ENCODE measurements at regions not wholly inside any gene's neighbourhood (a gene's known extent, or its start where the extent isn't known, plus 50 kb on each side); places are given as distances from the start of the nearest gene placed in this dataset.
"Not testable (repeated sequence)": the region's sequence is repeated elsewhere in the genome, so short reads cannot be mapped to it uniquely, and the experiment has no call there.

GRCh38 chr2:89935436-89935835 is 1244.0 kb downstream of the RPIA start:
- not testable (repeated sequence) for H3K9me3 ChIP-seq (ENCODE audit: control insufficient read depth, insufficient read depth, low read length); H3K9ac ChIP-seq (ENCODE audit: low read depth, low read length); H3K4me1 ChIP-seq (ENCODE audit: insufficient read depth, low read length); H3K36me3 ChIP-seq (ENCODE audit: insufficient read depth, low read length)

- not testable (repeated sequence) for H3K36me3 ChIP-seq (ENCODE audit: insufficient read depth, low read length); H3K4me1 ChIP-seq (ENCODE audit: insufficient read depth, low read length)
Observed at GRCh38 chr2:89936011-89936410, 1244.5 kb downstream of the RPIA start.

GRCh38 chr2:89936559-89936958 is 1245.1 kb downstream of the RPIA start:
- not testable (repeated sequence) for H3K9ac ChIP-seq (ENCODE audit: low read depth, low read length); H3K4me1 ChIP-seq (ENCODE audit: insufficient read depth, low read length); H3K9me3 ChIP-seq (ENCODE audit: control insufficient read depth, insufficient read depth, low read length); H3K36me3 ChIP-seq (ENCODE audit: insufficient read depth, low read length)

More at GRCh38 chr2:89936011-89936410, 1244.5 kb downstream of the RPIA start:
- H3K9ac ChIP-seq (ENCODE audit: low read depth, low read length); H3K9me3 ChIP-seq (ENCODE audit: control insufficient read depth, insufficient read depth, low read length): not testable (repeated sequence)

- not testable (repeated sequence) for H3K9ac ChIP-seq (ENCODE audit: low read depth, low read length); H3K36me3 ChIP-seq (ENCODE audit: insufficient read depth, low read length); H3K4me1 ChIP-seq (ENCODE audit: insufficient read depth, low read length); H3K9me3 ChIP-seq (ENCODE audit: control insufficient read depth, insufficient read depth, low read length)
Observed at GRCh38 chr2:89938756-89939155, 1247.3 kb downstream of the RPIA start.

GRCh38 chr2:89944267-89944666 is 1252.8 kb downstream of the RPIA start:
- not testable (repeated sequence) for H3K4me1 ChIP-seq (ENCODE audit: insufficient read depth, low read length); H3K36me3 ChIP-seq (ENCODE audit: insufficient read depth, low read length); H3K9ac ChIP-seq (ENCODE audit: low read depth, low read length); H3K9me3 ChIP-seq (ENCODE audit: control insufficient read depth, insufficient read depth, low read length)

GRCh38 chr2:89945004-89945616 is 1253.6 kb downstream of the RPIA start:
- H3K9me3 ChIP-seq (ENCODE audit: control insufficient read depth, insufficient read depth, low read length); H3K36me3 ChIP-seq (ENCODE audit: insufficient read depth, low read length); H3K4me1 ChIP-seq (ENCODE audit: insufficient read depth, low read length); H3K9ac ChIP-seq (ENCODE audit: low read depth, low read length): not testable (repeated sequence)

GRCh38 chr2:89947208-89947815 is 1255.8 kb downstream of the RPIA start:
- H3K4me1 ChIP-seq (ENCODE audit: insufficient read depth, low read length); H3K36me3 ChIP-seq (ENCODE audit: insufficient read depth, low read length); H3K9ac ChIP-seq (ENCODE audit: low read depth, low read length); H3K9me3 ChIP-seq (ENCODE audit: control insufficient read depth, insufficient read depth, low read length): not testable (repeated sequence)

- not testable (repeated sequence) for H3K9me3 ChIP-seq (ENCODE audit: control insufficient read depth, insufficient read depth, low read length); H3K4me1 ChIP-seq (ENCODE audit: insufficient read depth, low read length); H3K36me3 ChIP-seq (ENCODE audit: insufficient read depth, low read length); H3K9ac ChIP-seq (ENCODE audit: low read depth, low read length)
Observed at GRCh38 chr2:89948102-89948501, 1256.6 kb downstream of the RPIA start.

GRCh38 chr2:89950807-89951206 is 1259.3 kb downstream of the RPIA start:
- H3K4me1 ChIP-seq (ENCODE audit: insufficient read depth, low read length); H3K9me3 ChIP-seq (ENCODE audit: control insufficient read depth, insufficient read depth, low read length); H3K36me3 ChIP-seq (ENCODE audit: insufficient read depth, low read length); H3K9ac ChIP-seq (ENCODE audit: low read depth, low read length): not testable (repeated sequence)

GRCh38 chr2:89957236-89957635 is 1265.8 kb downstream of the RPIA start:
- not testable (repeated sequence) for H3K9ac ChIP-seq (ENCODE audit: low read depth, low read length); H3K36me3 ChIP-seq (ENCODE audit: insufficient read depth, low read length); H3K4me1 ChIP-seq (ENCODE audit: insufficient read depth, low read length); H3K9me3 ChIP-seq (ENCODE audit: control insufficient read depth, insufficient read depth, low read length)

- H3K36me3 ChIP-seq (ENCODE audit: insufficient read depth, low read length); H3K9ac ChIP-seq (ENCODE audit: low read depth, low read length); H3K4me1 ChIP-seq (ENCODE audit: insufficient read depth, low read length); H3K9me3 ChIP-seq (ENCODE audit: control insufficient read depth, insufficient read depth, low read length): not testable (repeated sequence)
Observed at GRCh38 chr2:89959729-89960378, 1268.4 kb downstream of the RPIA start.

GRCh38 chr2:89960570-89960969 is 1269.1 kb downstream of the RPIA start:
- not testable (repeated sequence) for H3K4me1 ChIP-seq (ENCODE audit: insufficient read depth, low read length); H3K9ac ChIP-seq (ENCODE audit: low read depth, low read length); H3K36me3 ChIP-seq (ENCODE audit: insufficient read depth, low read length); H3K9me3 ChIP-seq (ENCODE audit: control insufficient read depth, insufficient read depth, low read length)

GRCh38 chr2:89968567-89968966 is 1277.1 kb downstream of the RPIA start:
- not testable (repeated sequence) for H3K36me3 ChIP-seq (ENCODE audit: insufficient read depth, low read length); H3K9ac ChIP-seq (ENCODE audit: low read depth, low read length); H3K4me1 ChIP-seq (ENCODE audit: insufficient read depth, low read length); H3K9me3 ChIP-seq (ENCODE audit: control insufficient read depth, insufficient read depth, low read length)

GRCh38 chr2:89969190-89969589 is 1277.7 kb downstream of the RPIA start:
- not testable (repeated sequence) for H3K36me3 ChIP-seq (ENCODE audit: insufficient read depth, low read length); H3K9ac ChIP-seq (ENCODE audit: low read depth, low read length); H3K4me1 ChIP-seq (ENCODE audit: insufficient read depth, low read length); H3K9me3 ChIP-seq (ENCODE audit: control insufficient read depth, insufficient read depth, low read length)

- H3K36me3 ChIP-seq (ENCODE audit: insufficient read depth, low read length); H3K9me3 ChIP-seq (ENCODE audit: control insufficient read depth, insufficient read depth, low read length); H3K9ac ChIP-seq (ENCODE audit: low read depth, low read length); H3K4me1 ChIP-seq (ENCODE audit: insufficient read depth, low read length): not testable (repeated sequence)
Observed at GRCh38 chr2:89973849-89974248, 1282.4 kb downstream of the RPIA start.
